Activated CD8-positive, alpha-beta T cell treated with anti-CD3 and anti-CD28 coated beads for 36 hours (primary cell): ENCODE measurements at regions not wholly inside any gene's neighbourhood (a gene's known extent, or its start where the extent isn't known, plus 50 kb on each side); places are given as distances from the start of the nearest gene placed in this dataset.

Experiments used
- ATAC-seq: fragments of 200-7000 bp; cut with Tn5 transposase; one replicate; pipeline ENCODE4 v1.10.0; 2021; ENCODE audit warnings: mild to moderate bottlenecking, moderate library complexity
- CTCF ChIA-PET: fragments of 350-600 bp; sonication (Branson Sonifier 250); formaldehyde crosslinking; loops from one replicate; lab custom pipeline; 2021; ENCODE audit warnings: antibody characterized with exemption; lab: Charles Lee
- POLR2A ChIA-PET: fragments of 350-600 bp; sonication (Branson Sonifier 250); formaldehyde crosslinking; loops from one replicate; lab custom pipeline; 2021; ENCODE audit warnings: antibody characterized with exemption; lab: Charles Lee
- DNase-seq: peaks from one replicate; pipeline ENCODE4 v3.0.0-alpha.2; 2020
- H3K27ac Mint-ChIP-seq: one replicate; pipeline ENCODE4 v1.8.0; 2021; ENCODE audit warnings: mild to moderate bottlenecking, mixed read lengths
- H3K27me3 Mint-ChIP-seq: one replicate; pipeline ENCODE4 v1.8.0; 2021; ENCODE audit warnings: mixed read lengths
- H3K36me3 Mint-ChIP-seq: one replicate; pipeline ENCODE4 v1.8.0; 2021; ENCODE audit warnings: low read depth, mixed read lengths
- H3K4me1 Mint-ChIP-seq: one replicate; pipeline ENCODE4 v1.8.0; 2021; ENCODE audit warnings: low read depth, mixed read lengths
- H3K4me3 Mint-ChIP-seq: one replicate; pipeline ENCODE4 v1.8.0; 2021; ENCODE audit warnings: mild to moderate bottlenecking, moderate library complexity, mixed read lengths
- H3K9me3 Mint-ChIP-seq: one replicate; pipeline ENCODE4 v1.8.0; 2021; ENCODE audit warnings: mixed read lengths
- intact Hi-C: fragments of 100-400 bp; cut with micrococcal nuclease; formaldehyde crosslinking; loops from one replicate; pipeline ENCODE4 v1.10.0; 2022
- TF ChIP-seq, protein P1 (sequence below): fragments of 200-600 bp; IDR thresholded peaks from one replicate; pipeline ENCODE4 v1.8.0; 2022; ENCODE audit warnings: antibody characterized with exemption, mild to moderate bottlenecking

DNA sequence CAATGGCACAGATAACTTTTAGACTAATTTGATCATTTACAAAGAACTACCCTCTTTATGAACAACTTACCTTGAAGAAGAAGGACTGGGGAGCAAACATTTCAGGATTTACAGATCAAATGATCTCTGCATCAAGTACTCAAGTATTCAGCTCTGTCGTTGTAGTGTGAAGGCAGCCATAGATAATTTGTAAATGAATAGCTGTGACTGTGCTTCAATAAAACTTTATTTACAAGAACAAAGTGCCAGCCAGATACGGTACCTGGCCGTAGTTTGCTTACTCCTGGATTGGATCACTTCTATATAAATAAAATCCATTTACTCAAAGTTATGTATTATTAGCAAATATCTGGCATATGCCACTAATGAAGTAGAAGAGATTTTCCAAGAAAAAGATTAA, 388.2 kb upstream of the SEMA3A start:
- Mint-ChIP-seq H3K9me3 (no peaks in the 10 kb centered on the region), H3K27ac (no peak overlapping the region), H3K27me3 (no peaks in the 10 kb centered on the region), H3K4me1 (no peaks in the 10 kb centered on the region), H3K4me3 (no peak overlapping the region), H3K36me3 (no peaks in the 10 kb centered on the region)
- intact Hi-C loops = no loop called here
- TF ChIP-seq, protein P1, sequence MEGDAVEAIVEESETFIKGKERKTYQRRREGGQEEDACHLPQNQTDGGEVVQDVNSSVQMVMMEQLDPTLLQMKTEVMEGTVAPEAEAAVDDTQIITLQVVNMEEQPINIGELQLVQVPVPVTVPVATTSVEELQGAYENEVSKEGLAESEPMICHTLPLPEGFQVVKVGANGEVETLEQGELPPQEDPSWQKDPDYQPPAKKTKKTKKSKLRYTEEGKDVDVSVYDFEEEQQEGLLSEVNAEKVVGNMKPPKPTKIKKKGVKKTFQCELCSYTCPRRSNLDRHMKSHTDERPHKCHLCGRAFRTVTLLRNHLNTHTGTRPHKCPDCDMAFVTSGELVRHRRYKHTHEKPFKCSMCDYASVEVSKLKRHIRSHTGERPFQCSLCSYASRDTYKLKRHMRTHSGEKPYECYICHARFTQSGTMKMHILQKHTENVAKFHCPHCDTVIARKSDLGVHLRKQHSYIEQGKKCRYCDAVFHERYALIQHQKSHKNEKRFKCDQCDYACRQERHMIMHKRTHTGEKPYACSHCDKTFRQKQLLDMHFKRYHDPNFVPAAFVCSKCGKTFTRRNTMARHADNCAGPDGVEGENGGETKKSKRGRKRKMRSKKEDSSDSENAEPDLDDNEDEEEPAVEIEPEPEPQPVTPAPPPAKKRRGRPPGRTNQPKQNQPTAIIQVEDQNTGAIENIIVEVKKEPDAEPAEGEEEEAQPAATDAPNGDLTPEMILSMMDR = no peak
- no peak for DNase-seq
- ChIA-PET CTCF (no interaction called here), POLR2A (no interaction called here)
- no peak for ATAC-seq

DNA sequence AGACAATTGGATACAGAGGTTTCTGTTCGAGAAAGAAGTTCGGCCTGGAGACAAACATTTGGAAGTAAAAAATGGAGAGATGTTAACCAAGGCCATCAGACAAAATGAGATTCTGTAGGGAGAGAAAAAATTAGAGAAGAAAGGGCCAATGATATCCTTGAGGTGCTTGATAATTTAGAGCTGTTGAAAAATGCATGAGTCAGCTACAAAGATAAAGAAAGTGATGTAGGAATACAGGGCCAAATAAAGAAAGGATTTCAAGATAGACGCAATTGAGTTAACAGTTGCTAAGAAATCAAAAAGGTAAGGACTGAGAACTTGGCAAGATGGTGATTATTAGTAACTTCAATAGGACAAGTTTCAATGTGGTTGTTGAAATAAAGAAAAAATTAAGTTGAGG, 384.2 kb upstream of the SEMA3A start:
- intact Hi-C loops = no loop called here
- DNase-seq (no peak), ATAC-seq (no peak)
- no peak overlapping the region for H3K27ac Mint-ChIP-seq
- H3K36me3 Mint-ChIP-seq = no peaks in the 10 kb centered on the region
- ChIA-PET CTCF (no interaction called here), POLR2A (no interaction called here)
- H3K4me1 Mint-ChIP-seq = no peaks in the 10 kb centered on the region
- TF ChIP-seq, protein P1 = no peak
- H3K4me3 Mint-ChIP-seq = no peak overlapping the region
- no peaks in the 10 kb centered on the region for H3K27me3 Mint-ChIP-seq
- no peaks in the 10 kb centered on the region for H3K9me3 Mint-ChIP-seq

DNA sequence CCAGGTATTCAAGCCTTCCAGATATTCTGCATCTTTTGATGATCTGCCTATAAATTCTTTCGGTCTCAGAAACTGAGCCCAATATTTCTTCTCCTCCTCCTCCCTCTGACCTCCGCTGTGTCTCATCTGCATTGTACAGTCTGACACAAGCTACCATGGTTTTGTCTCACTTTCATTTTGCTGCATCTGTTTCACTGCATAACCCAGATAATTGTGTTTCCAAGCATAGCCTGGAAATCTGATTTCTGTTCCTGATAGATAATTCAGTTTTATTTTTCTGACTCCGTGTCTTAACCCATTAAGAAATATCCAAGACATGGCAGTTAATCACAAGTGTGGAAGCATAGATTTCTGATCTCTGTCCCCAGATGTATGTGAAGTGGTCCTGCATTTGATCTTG, 374.2 kb upstream of the SEMA3A start:
- Mint-ChIP-seq H3K9me3 (no peaks in the 10 kb centered on the region), H3K4me3 (no peak overlapping the region), H3K27me3 (no peaks in the 10 kb centered on the region), H3K27ac (no peak overlapping the region), H3K36me3 (no peaks in the 10 kb centered on the region), H3K4me1 (no peaks in the 10 kb centered on the region)
- intact Hi-C loops = no loop called here
- TF ChIP-seq, protein P1 = no peak
- ChIA-PET CTCF (no interaction called here), POLR2A (no interaction called here)
- no peak for ATAC-seq
- no peak for DNase-seq

DNA sequence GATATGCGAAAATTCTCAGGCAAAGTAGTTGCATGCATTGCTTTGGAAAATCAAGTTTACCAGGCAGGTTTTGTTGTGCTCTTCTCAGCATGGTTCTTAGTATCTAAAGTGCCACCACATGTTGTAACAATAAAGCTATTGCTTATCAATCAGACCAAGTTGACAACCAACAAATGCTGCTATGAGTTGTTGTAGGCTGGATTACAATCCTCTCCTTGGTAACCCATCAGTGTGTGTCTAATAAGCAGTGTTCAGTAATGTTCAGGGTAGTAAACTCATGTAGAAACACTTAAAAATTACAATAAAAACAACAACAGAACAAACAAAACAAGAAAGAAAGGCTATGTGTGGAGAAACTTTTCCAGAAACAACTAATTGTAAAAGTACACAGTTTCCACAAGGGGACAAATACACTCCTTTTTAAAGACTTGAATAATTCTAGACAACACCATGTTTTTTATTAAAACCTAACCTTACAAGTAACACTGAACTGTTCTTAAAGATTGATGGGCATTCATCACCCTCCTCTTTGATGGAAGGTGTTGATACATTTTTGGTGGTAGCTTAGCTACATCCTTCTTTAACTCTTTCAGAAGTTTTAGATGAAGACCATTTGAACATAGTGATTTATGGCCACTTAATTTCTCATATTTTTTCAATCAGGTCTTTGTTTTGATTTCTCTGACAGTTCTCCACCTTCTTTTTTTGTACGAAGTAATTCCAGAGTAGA, 370.9 kb upstream of the SEMA3A start:
- ATAC-seq = no peak
- H3K36me3 Mint-ChIP-seq = no peaks in the 10 kb centered on the region
- H3K9me3 Mint-ChIP-seq = no peaks in the 10 kb centered on the region
- no peak overlapping the region for H3K27ac Mint-ChIP-seq
- H3K4me1 Mint-ChIP-seq = no peaks in the 10 kb centered on the region
- no peak for DNase-seq
- intact Hi-C loops = no loop called here
- TF ChIP-seq, protein P1 = no peak
- H3K27me3 Mint-ChIP-seq = no peaks in the 10 kb centered on the region
- POLR2A ChIA-PET = no interaction called here
- CTCF ChIA-PET = no interaction called here
- no peak overlapping the region for H3K4me3 Mint-ChIP-seq

DNA sequence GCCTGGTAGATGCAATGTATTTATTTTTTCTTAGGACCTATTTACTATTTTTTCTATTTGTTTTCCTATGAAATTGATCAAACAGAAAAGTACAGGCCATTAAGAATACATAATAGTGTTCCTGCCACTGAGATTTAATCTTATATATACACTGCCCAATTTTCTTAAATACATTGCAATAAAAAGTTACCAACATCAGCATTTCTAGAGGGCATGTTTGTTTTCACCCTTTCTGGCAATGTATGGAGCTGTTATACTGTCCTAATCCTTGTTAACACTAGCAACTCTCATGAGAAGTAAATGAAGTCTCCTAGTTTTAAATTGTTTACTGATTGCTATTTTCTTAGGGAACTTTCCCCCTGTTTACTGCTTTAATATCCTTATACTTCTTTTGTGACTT, 359.1 kb upstream of the SEMA3A start:
- no peak overlapping the region for H3K27ac Mint-ChIP-seq
- TF ChIP-seq, protein P1 = no peak
- ChIA-PET POLR2A (no interaction called here), CTCF (no interaction called here)
- H3K27me3 Mint-ChIP-seq = no peaks in the 10 kb centered on the region
- H3K9me3 Mint-ChIP-seq = peaks cover 11% of the 10 kb centered on the region
- ATAC-seq (no peak), DNase-seq (no peak)
- no peaks in the 10 kb centered on the region for H3K36me3 Mint-ChIP-seq
- H3K4me3 Mint-ChIP-seq = no peak overlapping the region
- no peaks in the 10 kb centered on the region for H3K4me1 Mint-ChIP-seq
- intact Hi-C loops = no loop called here
